HG03571 (cell line): ENCODE measurements at regions not wholly inside any gene's neighbourhood (a gene's known extent, or its start where the extent isn't known, plus 50 kb on each side); places are given as distances from the start of the nearest gene placed in this dataset.

ENCODE experiments used
- ATAC-seq: cut with Tn5 transposase; IDR thresholded peaks from one replicate; pipeline ENCODE4 v1.9.1; 2021; ENCODE audit not compliant: unreplicated experiment

- ATAC-seq = no peak
Measured at GRCh38 chr13:85406269-85406975, 392.8 kb downstream of the SLITRK6 start.

DNA sequence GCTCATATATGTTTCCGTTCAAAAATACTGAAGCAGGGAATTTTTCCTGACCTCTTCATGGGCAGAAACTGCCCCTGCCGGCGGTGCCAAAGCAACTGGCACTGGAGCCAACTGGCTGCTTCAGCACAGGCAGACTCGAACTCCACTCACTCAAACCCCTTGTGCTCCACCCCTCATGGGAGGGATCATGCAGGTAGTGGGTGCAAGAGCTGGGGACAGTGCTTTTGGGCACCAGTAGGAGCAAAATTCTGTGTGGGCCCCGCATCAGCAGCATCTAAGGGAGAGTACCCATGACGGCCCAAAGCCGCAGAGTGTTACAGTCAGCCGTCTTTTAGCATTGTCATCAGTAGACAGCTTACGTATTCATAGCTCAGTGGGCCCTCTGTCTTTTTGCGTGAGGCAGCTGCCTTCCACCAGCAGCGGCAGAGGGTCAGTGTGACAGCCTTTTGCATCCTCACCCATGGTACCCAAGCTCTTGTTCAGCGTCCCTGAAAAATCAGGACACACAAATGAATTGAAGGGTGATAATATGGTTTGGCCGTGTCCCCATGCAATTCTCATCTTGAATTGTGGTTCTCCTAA lies 393.8 kb downstream of the SLITRK6 start:
- ATAC-seq = no peak

DNA sequence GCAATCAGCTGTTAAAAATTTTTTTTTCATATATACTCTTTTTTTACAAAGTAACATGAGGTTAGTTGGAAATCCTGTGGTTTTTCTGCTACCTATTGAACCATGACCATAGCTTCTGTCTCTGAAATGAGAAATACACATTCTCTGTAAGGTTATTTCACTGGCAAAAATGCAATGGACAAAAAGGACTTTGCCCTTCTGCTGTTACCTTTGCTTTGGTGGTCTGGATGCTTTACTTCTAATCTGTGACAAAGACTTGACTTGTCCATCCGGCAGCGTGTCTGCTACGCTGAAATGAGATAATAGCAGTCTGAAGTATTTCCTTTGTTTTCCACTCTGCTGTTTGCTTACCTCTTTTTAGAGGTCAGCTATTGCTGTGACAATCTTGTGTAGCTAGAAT lies 412.8 kb downstream of the SLITRK6 start:
- ATAC-seq = no peak

DNA sequence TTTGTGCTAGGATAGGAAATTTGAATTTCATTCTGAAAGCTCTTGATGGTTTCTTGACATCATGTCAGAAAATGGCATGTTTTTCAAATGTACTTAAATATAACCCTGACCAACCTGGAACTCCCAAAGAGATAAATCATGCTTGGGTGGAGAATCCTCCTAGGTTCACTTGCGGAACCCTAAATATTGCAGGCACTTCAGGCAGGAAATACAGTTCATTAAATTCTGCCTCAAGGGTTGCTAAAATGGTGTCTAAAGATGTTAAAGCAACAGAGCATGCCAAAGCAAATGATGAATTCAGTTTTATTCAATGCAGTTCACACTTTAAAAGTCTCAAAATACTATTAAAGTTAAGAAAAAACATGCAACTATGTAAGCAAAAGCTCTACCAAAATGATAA lies 415.9 kb downstream of the SLITRK6 start:
- ATAC-seq = no peak

DNA sequence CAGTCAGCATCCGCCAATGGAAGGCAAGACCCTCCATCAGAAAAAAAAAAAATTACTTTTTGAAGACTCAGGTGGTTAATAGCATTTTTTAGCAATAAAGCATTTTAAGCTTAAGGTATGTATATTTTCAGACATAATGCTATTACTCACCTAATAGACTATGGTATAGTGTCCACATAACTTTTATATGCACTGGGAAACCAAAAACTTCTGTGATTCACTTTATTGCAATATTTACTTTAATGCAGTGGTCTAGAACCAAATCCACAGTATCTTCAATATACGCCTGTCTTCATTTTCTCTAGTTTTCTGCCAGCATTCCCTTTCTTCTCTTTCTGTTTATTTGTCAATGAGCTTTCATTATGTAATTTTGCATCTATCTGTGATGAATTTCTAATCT lies 418.1 kb downstream of the SLITRK6 start:
- ATAC-seq = no peak

- ATAC-seq = no peak
Measured at GRCh38 chr13:85379991-85380390, 419.2 kb downstream of the SLITRK6 start.

GRCh38 chr13:85379433-85379832 lies 419.8 kb downstream of the SLITRK6 start:
- no peak for ATAC-seq

DNA sequence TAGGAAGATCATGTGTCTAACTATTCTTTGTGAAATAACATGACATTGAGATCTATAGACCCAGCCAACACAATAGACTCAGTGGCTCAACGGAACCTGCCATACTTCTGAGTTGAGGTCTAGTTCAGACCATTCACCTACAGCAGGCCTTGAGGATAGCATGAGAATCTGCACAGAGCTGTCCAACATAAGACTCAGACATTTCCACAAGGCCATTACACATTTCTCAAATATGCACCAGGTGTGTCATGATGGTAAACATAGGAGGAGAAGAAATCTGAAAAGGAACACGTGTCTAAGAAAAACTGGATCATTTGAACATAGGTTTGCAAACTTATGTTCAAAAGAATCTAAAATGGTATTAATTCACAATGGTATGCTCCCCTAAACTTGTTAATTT lies 421.4 kb downstream of the SLITRK6 start:
- ATAC-seq = no peak

DNA sequence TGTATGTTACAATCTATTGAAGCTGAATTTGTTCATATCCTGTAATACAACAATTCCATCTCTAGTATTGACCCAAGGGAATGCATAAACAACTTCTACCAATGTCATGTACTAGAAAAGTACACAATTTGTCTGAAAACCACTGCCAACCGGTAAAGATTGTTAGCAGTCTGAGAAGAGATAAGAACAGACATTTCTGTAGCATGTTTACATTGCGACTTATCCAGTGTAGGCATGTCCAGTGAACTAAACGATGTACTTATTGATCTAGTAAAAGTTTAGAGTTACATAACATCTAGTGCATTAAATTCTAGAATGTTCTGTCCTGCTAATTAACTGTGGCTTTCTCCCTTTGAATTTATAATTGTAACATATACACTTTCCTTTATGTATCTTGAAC lies 425.9 kb downstream of the SLITRK6 start:
- no peak for ATAC-seq

- ATAC-seq = no peak
Measured at GRCh38 chr13:85371254-85371653, 428.0 kb downstream of the SLITRK6 start.

GRCh38 chr13:85368686-85369085 lies 430.5 kb downstream of the SLITRK6 start:
- ATAC-seq = no peak

DNA sequence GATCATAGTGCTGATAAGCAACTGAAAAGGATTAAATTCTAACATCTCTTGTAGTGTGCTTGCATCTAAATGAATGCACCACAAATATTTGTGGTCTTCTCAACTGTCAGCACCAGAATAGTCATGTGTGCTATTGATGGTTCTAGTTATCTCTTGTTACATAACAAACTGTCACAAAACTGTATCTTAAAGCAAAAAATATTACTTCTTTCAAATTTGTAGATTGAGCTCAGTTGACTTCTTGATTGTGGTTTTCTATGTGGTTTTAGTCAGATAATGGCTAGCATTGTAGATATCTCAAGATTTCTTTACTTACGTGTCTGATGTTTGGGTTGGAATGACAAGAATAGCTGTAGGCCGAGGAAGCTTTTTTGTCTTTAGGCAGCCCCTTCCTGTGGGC lies 431.3 kb downstream of the SLITRK6 start:
- no peak for ATAC-seq

- ATAC-seq = no peak
Measured at GRCh38 chr13:85366759-85367417, 432.3 kb downstream of the SLITRK6 start.

DNA sequence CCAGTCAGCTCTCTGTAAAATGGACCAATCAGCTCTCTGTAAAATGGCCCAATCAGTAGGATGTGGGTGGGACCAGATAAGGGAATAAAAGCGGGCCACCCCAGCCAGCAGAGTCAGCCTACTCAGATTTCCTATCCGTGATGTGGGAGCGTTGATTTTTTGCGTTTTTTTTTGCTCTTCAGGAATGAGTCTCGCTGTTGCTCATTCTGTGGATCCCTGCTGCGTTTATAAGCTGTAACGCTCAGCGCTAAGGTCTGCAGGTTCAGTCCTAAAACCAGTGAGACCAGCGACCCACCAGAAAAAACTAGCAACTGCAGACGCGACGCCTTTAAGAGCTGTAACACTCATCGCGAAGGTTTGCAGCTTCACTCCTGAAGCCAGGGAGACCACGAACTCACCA lies 435.7 kb downstream of the SLITRK6 start:
- no peak for ATAC-seq

DNA sequence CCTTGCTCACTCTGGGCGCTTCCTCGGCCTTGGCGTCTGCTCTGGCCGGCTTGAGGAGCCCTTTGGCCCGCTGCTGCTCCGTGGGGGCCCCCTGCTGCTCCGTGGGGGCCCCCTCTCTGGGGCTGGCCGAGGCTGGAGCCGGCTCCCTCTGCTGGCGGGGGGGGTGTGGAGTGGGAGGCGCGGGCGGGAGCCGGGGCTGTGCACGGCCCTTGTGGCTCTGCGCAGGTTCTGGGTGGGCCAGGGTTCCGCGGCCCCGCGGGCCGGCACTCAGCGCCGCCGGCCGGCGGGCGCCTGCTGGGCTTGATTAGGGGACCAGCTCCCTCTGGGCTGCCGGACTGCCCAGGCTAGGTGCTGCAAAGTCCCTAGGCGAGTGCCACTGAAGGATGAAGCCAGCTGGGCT lies 436.2 kb downstream of the SLITRK6 start:
- no peak for ATAC-seq

DNA sequence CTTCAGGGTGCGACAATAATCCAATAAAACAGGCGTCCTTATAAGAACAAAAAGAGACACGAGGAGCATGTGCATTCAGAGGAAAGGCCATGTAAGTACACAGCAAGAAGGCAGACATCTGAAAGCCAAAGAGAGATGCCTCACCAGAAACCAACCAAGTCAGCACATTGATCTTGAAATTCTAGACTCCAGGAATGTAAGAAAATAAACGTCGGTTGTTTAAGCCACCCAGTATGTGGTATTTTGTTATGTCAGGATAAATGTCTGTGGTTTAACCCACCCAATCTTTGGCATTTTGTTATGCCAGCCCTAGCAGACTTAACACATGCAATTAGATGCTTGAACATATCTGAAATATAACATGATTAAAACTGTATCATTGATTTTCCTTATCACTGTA lies 452.0 kb downstream of the SLITRK6 start:
- ATAC-seq = no peak

DNA sequence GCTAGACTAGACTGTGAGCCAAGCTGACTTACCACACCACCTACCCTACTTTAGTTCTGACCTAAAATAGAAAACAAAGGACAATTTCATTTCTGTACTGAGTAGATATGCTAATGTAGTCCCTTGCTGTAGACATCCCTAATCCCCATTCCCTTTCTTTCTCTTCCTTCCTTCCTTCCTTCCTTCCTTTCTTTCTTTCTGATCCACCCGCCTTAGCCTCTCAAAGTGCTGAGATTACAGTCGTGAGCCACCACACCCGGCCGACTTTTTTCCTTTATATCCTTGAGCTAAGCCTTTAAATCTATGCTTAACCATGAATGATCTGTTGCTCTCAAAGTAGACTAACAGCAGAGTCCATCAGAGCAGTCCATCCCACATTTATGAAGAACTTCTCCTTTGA lies 465.0 kb downstream of the SLITRK6 start:
- ATAC-seq = no peak

- no peak for ATAC-seq
Measured at GRCh38 chr13:85333506-85334020, 465.7 kb downstream of the SLITRK6 start.

GRCh38 chr13:85332615-85333014 lies 466.6 kb downstream of the SLITRK6 start:
- no peak for ATAC-seq

- no peak for ATAC-seq
Measured at GRCh38 chr13:85321734-85322133, 477.5 kb downstream of the SLITRK6 start.

DNA sequence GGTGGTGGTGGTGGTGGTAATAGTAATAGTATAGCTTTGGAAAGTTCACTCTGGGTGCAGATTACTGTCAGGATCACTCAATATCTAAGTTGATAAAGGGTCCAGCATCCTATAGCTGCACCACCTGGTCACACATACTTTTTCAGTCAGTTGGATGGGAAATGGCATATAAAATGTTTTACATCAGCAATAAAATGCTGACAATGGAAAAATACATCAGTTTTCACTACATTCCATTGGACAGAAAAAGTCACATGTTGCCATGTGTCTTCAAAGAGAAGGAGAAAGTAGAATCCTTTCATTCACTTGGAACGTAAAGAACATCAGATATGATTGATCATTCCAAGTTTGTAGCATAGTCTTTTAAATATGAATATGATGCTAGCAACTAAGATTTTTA lies 481.4 kb downstream of the SLITRK6 start:
- no peak for ATAC-seq

- ATAC-seq = no peak
Measured at GRCh38 chr13:85316506-85317025, 482.7 kb downstream of the SLITRK6 start.
